Keratinocyte (primary cell): ENCODE measurements at regions not wholly inside any gene's neighbourhood (a gene's known extent, or its start where the extent isn't known, plus 50 kb on each side); places are given as distances from the start of the nearest gene placed in this dataset.

ENCODE experiments used
- DNase-seq: peaks from one replicate; pipeline ENCODE4 v3.0.0-alpha.2; 2011; ENCODE audit warnings: low read depth, missing footprints, low spot score
- FAIRE-seq: peaks from 2 replicates; lab custom pipeline; 2011; peaks lifted over from hg19 to GRCh38; lab: Jason Lieb, UNC
- H2AFZ ChIP-seq: 2 replicates; pipeline ENCODE4 v1.6.0; 2012; ENCODE audit warnings: low read length, control low read depth, inconsistent platforms; ENCODE audit not compliant: control insufficient read depth
- H3K27ac ChIP-seq: 2 replicates; pipeline ENCODE4 v1.5.1; 2011; ENCODE audit warnings: low read length; ENCODE audit not compliant: control insufficient read depth, insufficient read depth
- H3K27me3 ChIP-seq: 3 replicates; pipeline ENCODE4 v1.6.0; 2011; ENCODE audit warnings: low read length; ENCODE audit not compliant: control insufficient read depth, insufficient read depth; ENCODE audit errors: extremely low read depth
- H3K36me3 ChIP-seq, 2 experiments: 2 replicates in 1 of 2; 3 replicates in 1 of 2; pipeline ENCODE4 v1.5.1; 2011; ENCODE audit warnings: low read length in 2 of 2, mild to moderate bottlenecking in 1 of 2; ENCODE audit not compliant: control insufficient read depth in 2 of 2, insufficient read depth in 2 of 2; ENCODE audit errors: extremely low read depth in 1 of 2
- H3K4me1 ChIP-seq: 3 replicates; pipeline ENCODE4 v1.5.1; 2011; ENCODE audit warnings: low read length; ENCODE audit not compliant: control insufficient read depth, insufficient read depth; ENCODE audit errors: extremely low read depth
- H3K4me2 ChIP-seq: 3 replicates; pipeline ENCODE4 v1.6.0; 2011; ENCODE audit warnings: low read depth, low read length; ENCODE audit not compliant: control insufficient read depth, insufficient read depth; ENCODE audit errors: extremely low read depth
- H3K4me3 ChIP-seq, 3 experiments: fragments of 200-600 bp in 1 of 3; sonication (generic) in 1 of 3; 2 replicates in 2 of 3; 3 replicates in 1 of 3; pipeline ENCODE4 v1.5.1; 2011 to 2016; ENCODE audit warnings: low read length in 3 of 3, mild to moderate bottlenecking in 3 of 3, control low read depth in 2 of 3, inconsistent platforms in 1 of 3, low read depth in 1 of 3, mixed read lengths in 1 of 3, mixed run types in 1 of 3, moderate library complexity in 1 of 3; ENCODE audit not compliant: control insufficient read depth in 2 of 3, insufficient read depth in 2 of 3; ENCODE audit errors: extremely low read depth in 1 of 3
- H3K79me2 ChIP-seq: 2 replicates; pipeline ENCODE4 v1.6.0; 2012; ENCODE audit warnings: low read length; ENCODE audit not compliant: control insufficient read depth, insufficient read depth
- H3K9ac ChIP-seq: 3 replicates; pipeline ENCODE4 v1.6.0; 2011; ENCODE audit warnings: low read length; ENCODE audit not compliant: control insufficient read depth, insufficient read depth; ENCODE audit errors: extremely low read depth
- H3K9me1 ChIP-seq: 3 replicates; pipeline ENCODE4 v1.6.0; 2011; ENCODE audit warnings: low read length; ENCODE audit not compliant: control insufficient read depth, insufficient read depth; ENCODE audit errors: extremely low read depth
- H3K9me3 ChIP-seq: 2 replicates; pipeline ENCODE4 v1.5.1; 2012; ENCODE audit warnings: low read depth, low read length; ENCODE audit not compliant: control insufficient read depth
- H4K20me1 ChIP-seq: 3 replicates; pipeline ENCODE4 v1.6.0; 2011; ENCODE audit warnings: low read length; ENCODE audit not compliant: control insufficient read depth, insufficient read depth; ENCODE audit errors: extremely low read depth
- EZH2 ChIP-seq: IDR thresholded peaks from one replicate; pipeline ENCODE4 v1.6.1; 2012; ENCODE audit warnings: inconsistent platforms, mild to moderate bottlenecking, low read length, moderate library complexity
- dilution Hi-C: fragments of 300-500 bp; cut with MboI; formaldehyde crosslinking; loops from one replicate; pipeline ENCODE4 v1.7.0; 2020; ENCODE audit warnings: low sequenced_read_pairs; ENCODE audit not compliant: extremely low pct_ligation_motif_present
- TF ChIP-seq, protein P1 (sequence below), 3 experiments: IDR thresholded peaks in 1 of 3; conservative IDR thresholded peaks in 1 of 3; optimal IDR thresholded peaks in 1 of 3; 2 replicates in 2 of 3; 3 replicates in 1 of 3; pipeline versions ENCODE3 to v1.5.1; 2011; ENCODE audit warnings: low read length in 3 of 3, mild to moderate bottlenecking in 3 of 3, moderate library complexity in 2 of 3, control low read depth in 1 of 3, inconsistent platforms in 1 of 3; ENCODE audit not compliant: insufficient read depth in 2 of 3; ENCODE audit errors: extremely low read depth in 1 of 3

DNA sequence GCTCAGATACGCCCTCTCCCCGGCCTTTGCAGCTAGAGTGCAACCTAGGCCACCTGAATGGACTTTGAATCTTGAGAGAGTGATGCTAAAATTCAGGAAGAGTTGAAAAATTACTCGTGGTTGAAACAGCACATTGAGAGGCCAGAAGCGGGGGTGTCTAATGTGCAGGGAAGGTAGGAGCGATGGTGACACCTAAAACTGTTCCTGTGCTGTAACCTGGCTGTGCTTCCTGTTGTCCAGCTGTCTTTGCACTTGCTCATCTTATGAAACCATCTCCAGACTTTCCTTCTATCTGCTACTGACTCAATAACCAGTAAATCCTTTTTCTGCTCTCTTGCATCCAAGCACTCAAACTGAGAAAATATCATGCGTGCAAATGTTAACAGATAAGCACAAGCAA lies 106.4 kb upstream of the RPS6KA3 start:
- Histone ChIP-seq H2AFZ (no peak overlapping the region), H3K4me1 (no peaks in the 10 kb centered on the region), H3K36me3 (no peaks in the 10 kb centered on the region), H3K9ac (no peak overlapping the region), H3K9me1 (no peaks in the 10 kb centered on the region), H3K27me3 (no peaks in the 10 kb centered on the region), H3K27ac (no peak overlapping the region), H3K9me3 (no peaks in the 10 kb centered on the region), H3K4me2 (no peak overlapping the region), H3K79me2 (no peaks in the 10 kb centered on the region), H3K4me3 (no peak overlapping the region), H4K20me1 (no peaks in the 10 kb centered on the region)
- dilution Hi-C loops = no loop called here
- TF ChIP-seq, protein P1, sequence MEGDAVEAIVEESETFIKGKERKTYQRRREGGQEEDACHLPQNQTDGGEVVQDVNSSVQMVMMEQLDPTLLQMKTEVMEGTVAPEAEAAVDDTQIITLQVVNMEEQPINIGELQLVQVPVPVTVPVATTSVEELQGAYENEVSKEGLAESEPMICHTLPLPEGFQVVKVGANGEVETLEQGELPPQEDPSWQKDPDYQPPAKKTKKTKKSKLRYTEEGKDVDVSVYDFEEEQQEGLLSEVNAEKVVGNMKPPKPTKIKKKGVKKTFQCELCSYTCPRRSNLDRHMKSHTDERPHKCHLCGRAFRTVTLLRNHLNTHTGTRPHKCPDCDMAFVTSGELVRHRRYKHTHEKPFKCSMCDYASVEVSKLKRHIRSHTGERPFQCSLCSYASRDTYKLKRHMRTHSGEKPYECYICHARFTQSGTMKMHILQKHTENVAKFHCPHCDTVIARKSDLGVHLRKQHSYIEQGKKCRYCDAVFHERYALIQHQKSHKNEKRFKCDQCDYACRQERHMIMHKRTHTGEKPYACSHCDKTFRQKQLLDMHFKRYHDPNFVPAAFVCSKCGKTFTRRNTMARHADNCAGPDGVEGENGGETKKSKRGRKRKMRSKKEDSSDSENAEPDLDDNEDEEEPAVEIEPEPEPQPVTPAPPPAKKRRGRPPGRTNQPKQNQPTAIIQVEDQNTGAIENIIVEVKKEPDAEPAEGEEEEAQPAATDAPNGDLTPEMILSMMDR (optimal IDR thresholded peaks at IDR 0.05 in 1 of 3, IDR thresholded peaks at IDR 0.05 in 1 of 3, conservative IDR thresholded peaks at IDR 0.05 in 1 of 3; ENCODE audit: extremely low read depth in 1 of 3, insufficient read depth in 2 of 3, low read length in 3 of 3) = no peak
- no peak for TF ChIP-seq EZH2
- FAIRE-seq = no peak
- no peak for DNase-seq

DNA sequence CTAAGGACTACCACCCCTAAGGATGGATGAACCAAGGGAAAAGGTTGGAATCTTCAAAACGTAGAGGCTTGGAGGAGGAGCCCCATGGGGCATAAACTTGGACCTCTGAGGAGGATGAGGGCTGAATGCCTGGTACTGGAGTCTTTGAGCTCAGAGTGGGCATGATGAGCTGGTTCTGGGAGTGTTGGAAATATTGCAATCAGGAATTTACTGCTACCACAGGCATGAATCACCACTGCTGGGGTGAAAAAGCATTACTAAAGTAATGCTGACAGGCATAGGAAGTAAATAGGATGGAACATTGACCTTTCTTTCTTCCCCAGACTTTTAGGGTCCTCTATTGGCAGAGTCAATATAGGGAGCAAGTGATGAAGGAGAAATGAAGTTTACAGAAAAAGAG lies 105.8 kb upstream of the RPS6KA3 start:
- no peak overlapping the region for H3K4me2 ChIP-seq
- DNase-seq = no peak
- H3K9me3 ChIP-seq = no peaks in the 10 kb centered on the region
- H4K20me1 ChIP-seq = no peaks in the 10 kb centered on the region
- H3K9me1 ChIP-seq = no peaks in the 10 kb centered on the region
- no peaks in the 10 kb centered on the region for H3K27me3 ChIP-seq
- H3K9ac ChIP-seq = no peak overlapping the region
- dilution Hi-C loops = no loop called here
- no peaks in the 10 kb centered on the region for H3K79me2 ChIP-seq
- H2AFZ ChIP-seq = no peak overlapping the region
- no peaks in the 10 kb centered on the region for H3K36me3 ChIP-seq
- H3K4me1 ChIP-seq = no peaks in the 10 kb centered on the region
- no peak overlapping the region for H3K27ac ChIP-seq
- TF ChIP-seq, protein P1 (optimal IDR thresholded peaks at IDR 0.05 in 1 of 3, IDR thresholded peaks at IDR 0.05 in 1 of 3, conservative IDR thresholded peaks at IDR 0.05 in 1 of 3; ENCODE audit: extremely low read depth in 1 of 3, insufficient read depth in 2 of 3, low read length in 3 of 3) = no peak
- TF ChIP-seq EZH2 = no peak
- H3K4me3 ChIP-seq = no peak overlapping the region
- no peak for FAIRE-seq
